BLaER1 (cell line): ENCODE measurements at regions not wholly inside any gene's neighbourhood (a gene's known extent, or its start where the extent isn't known, plus 50 kb on each side); places are given as distances from the start of the nearest gene placed in this dataset.
"Not testable (repeated sequence)": the region's sequence is repeated elsewhere in the genome, so short reads cannot be mapped to it uniquely, and the experiment has no call there.

Experiments
- H3K27ac ChIP-seq: shearing (Covaris generic); formaldehyde crosslinking; 2 replicates; pipeline ENCODE4 v1.8.1; 2022
- H3K27me3 ChIP-seq: shearing (Covaris generic); formaldehyde crosslinking; 2 replicates; pipeline ENCODE4 v1.8.1; 2022
- H3K36me3 ChIP-seq: shearing (Covaris generic); formaldehyde crosslinking; 2 replicates; pipeline ENCODE4 v1.8.1; 2022
- H3K4me1 ChIP-seq: shearing (Covaris generic); formaldehyde crosslinking; 2 replicates; pipeline ENCODE4 v1.8.1; 2022
- H3K4me2 ChIP-seq: shearing (Covaris generic); formaldehyde crosslinking; 2 replicates; pipeline ENCODE4 v1.8.1; 2022
- H3K4me3 ChIP-seq: shearing (Covaris generic); formaldehyde crosslinking; 2 replicates; pipeline ENCODE4 v1.8.1; 2022
- H3K9ac ChIP-seq: shearing (Covaris generic); formaldehyde crosslinking; 2 replicates; pipeline ENCODE4 v1.8.1; 2022
- H3K9me3 ChIP-seq: shearing (Covaris generic); formaldehyde crosslinking; 2 replicates; pipeline ENCODE4 v1.8.1; 2022
- H4K20me1 ChIP-seq: shearing (Covaris generic); formaldehyde crosslinking; 2 replicates; pipeline ENCODE4 v1.8.1; 2022
- Cebpa-rat ChIP-seq: shearing (Covaris generic); IDR thresholded peaks from 2 replicates; pipeline ENCODE4 v1.8.1; 2022

DNA sequence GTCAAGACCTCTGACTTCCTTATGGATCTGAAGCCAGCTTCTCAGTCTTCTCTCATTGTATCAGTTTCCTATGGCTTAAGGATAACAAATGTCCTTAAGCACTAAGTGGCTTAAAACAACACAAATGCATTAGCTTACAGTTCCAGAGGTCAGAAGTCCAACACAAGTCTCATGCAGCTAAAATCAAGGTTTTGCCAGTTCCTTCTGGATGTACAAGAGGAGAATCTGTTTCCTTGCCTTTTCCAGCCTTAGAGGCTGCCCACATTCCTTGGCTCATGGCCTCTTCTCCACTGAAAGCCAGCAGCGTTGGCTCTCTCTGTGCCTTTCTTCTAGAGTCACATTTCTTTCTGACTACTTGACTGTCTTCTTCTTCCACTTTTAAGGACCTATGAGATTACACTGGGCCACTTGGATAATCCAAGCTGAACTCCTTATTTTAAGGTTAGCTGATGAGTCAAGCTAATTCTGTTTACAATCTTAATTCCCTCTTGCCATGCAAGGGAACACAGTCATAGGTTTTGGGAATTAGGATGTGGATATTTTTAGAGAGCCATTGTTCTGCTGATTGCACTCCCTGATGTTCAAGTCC is 179.0 kb downstream of the BCAS1 start:
- no peaks in the 10 kb centered on the region for H4K20me1 ChIP-seq
- no peak overlapping the region for H3K9ac ChIP-seq
- H3K4me1 ChIP-seq, result peaks cover 46% of the 10 kb centered on the region
- no peaks in the 10 kb centered on the region for H3K9me3 ChIP-seq
- H3K4me3 ChIP-seq, result no peak overlapping the region
- TF ChIP-seq Cebpa-rat, result no peak
- H3K36me3 ChIP-seq, result no peaks in the 10 kb centered on the region
- no peak overlapping the region for H3K4me2 ChIP-seq
- no peak overlapping the region for H3K27ac ChIP-seq
- H3K27me3 ChIP-seq, result no peaks in the 10 kb centered on the region

DNA sequence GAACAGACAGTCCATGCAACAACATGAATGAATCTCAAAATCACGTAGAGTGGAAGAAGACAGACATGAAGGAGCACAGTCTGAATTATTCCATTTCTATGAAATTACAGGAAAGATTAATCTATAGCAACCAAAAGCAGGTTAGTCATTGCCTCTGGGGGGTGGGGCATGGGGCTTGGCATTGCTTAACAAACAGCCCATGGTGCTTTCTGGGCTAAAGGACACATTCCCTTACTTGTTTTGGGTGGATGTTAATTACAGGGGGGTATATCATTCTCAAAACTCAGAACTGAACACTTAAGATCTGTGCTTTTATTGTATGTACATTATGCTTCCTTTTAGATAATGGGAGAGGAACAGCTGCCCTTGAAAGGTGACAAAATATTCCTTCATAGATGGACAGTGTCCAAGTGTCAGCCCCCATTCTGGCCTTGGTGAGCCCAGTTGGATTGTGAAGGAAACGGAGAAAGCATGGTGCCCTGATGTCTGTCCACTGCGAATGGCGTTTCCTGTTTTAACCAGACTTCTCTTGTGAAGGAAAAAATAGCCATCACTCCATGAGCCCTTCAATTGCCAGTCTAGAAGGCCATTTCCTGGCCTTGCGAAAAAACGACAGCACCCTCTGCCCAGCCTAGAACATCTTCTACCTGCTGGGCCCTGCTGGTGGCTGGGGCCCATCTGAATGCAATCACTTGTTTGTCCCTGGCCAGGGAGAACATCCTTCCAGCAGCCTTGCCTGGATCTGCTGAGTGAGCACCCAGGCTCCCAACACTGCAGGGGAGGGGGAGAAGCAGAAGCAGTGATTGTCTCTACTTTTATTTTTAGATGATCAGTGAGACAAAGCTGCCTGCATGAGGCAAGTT is 179.7 kb downstream of the BCAS1 start:
- Histone ChIP-seq H3K9ac (no peak overlapping the region), H3K4me1 (peaks cover 43% of the 10 kb centered on the region)

DNA sequence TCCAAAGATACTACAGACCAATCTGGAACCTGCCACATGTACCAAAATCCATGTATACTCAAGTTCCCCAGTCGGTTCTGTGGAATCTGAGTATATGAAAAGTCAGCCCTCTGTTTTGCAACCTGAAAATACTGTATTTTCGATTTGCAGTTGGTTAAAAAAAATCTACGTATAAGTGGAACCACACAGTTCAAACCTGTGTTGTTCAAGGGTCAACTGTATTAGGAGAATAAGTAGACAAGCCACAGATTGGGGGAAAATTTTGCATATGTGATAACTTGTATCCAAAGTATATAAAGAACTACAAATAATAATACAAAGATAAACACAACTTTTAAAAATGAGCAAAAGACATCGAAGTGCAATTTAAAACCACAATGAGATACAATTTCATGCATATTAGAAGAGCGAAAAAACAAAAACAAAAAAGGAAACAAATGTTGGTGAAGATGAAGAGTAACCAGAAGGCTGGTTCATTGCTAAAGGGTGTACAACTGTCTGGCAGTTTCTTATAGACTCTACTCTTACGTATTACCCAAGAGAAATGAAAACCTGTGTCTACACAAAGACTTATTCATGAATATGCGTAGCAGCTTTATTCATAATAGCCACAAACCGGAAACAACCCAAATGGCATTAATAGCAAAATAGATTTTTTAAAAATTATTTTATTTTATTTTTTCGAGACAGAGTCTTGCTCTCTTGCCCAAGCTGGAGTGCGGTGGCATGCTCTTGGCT is 180.8 kb downstream of the BCAS1 start:
- Histone ChIP-seq H3K9ac (no peak overlapping the region), H3K27me3 (no peaks in the 10 kb centered on the region), H3K4me3 (no peak overlapping the region), H4K20me1 (no peaks in the 10 kb centered on the region), H3K4me2 (no peak overlapping the region), H3K36me3 (no peaks in the 10 kb centered on the region), H3K4me1 (peaks cover 36% of the 10 kb centered on the region), H3K9me3 (no peaks in the 10 kb centered on the region), H3K27ac (no peak overlapping the region)
- no peak for TF ChIP-seq Cebpa-rat

More for the DNA sequence above, 179.7 kb downstream of the BCAS1 start:
- no peaks in the 10 kb centered on the region for H3K27me3 ChIP-seq
- no peaks in the 10 kb centered on the region for H3K9me3 ChIP-seq
- no peaks in the 10 kb centered on the region for H3K36me3 ChIP-seq
- H3K4me2 ChIP-seq, result no peak overlapping the region
- no peaks in the 10 kb centered on the region for H4K20me1 ChIP-seq
- no peak overlapping the region for H3K4me3 ChIP-seq
- TF ChIP-seq Cebpa-rat, result no peak
- H3K27ac ChIP-seq, result no peak overlapping the region

DNA sequence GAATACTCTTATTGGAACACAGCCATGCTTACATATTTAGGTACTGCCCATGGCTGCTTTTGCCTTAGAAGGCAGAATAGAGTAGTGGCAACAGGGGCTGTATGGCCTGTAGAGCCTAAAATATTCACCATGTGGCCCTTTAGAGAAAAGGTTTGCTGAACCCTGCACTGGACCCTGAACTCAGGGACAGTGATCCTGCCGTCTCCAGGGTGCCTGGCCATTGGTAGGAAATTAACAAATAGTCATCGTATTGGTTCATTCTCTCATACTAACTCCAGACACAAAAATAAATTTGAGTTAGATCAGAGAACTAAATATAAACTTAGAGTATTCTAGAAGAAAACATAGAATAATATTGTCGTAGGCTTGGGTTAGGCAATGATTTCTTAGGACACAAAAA is 181.4 kb downstream of the BCAS1 start:
- H3K4me3 ChIP-seq, result no peak overlapping the region
- H3K9ac ChIP-seq, result no peak overlapping the region
- H3K4me1 ChIP-seq, result peaks cover 29% of the 10 kb centered on the region
- H3K27ac ChIP-seq, result no peak overlapping the region
- no peaks in the 10 kb centered on the region for H3K36me3 ChIP-seq
- H4K20me1 ChIP-seq, result no peaks in the 10 kb centered on the region
- no peak for TF ChIP-seq Cebpa-rat
- H3K9me3 ChIP-seq, result no peaks in the 10 kb centered on the region
- no peaks in the 10 kb centered on the region for H3K27me3 ChIP-seq
- H3K4me2 ChIP-seq, result no peak overlapping the region

DNA sequence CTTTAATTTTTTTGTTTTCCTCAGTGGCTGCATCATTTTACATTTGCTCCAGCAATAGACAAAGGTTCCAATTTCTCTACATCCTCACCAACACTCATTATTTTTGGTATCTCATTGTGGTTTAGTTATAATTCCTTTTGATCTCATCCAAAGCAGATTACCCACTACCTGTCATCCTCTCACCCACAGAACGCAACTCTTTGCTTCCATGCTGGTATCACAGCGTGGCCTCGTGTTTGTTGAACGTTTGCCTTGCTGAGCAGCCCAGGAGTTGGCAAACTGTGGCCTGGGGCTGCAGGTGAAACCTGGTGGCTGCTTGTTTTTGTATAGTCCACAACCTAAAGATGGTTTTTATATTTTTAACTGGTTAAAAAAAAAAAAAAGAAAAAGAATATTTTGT is 181.9 kb downstream of the BCAS1 start:
- Histone ChIP-seq H4K20me1 (no peaks in the 10 kb centered on the region), H3K9me3 (no peaks in the 10 kb centered on the region), H3K27ac (no peak overlapping the region), H3K36me3 (no peaks in the 10 kb centered on the region), H3K4me1 (peaks cover 25% of the 10 kb centered on the region), H3K9ac (no peak overlapping the region), H3K4me2 (no peak overlapping the region), H3K27me3 (no peaks in the 10 kb centered on the region), H3K4me3 (no peak overlapping the region)
- no peak for TF ChIP-seq Cebpa-rat

DNA sequence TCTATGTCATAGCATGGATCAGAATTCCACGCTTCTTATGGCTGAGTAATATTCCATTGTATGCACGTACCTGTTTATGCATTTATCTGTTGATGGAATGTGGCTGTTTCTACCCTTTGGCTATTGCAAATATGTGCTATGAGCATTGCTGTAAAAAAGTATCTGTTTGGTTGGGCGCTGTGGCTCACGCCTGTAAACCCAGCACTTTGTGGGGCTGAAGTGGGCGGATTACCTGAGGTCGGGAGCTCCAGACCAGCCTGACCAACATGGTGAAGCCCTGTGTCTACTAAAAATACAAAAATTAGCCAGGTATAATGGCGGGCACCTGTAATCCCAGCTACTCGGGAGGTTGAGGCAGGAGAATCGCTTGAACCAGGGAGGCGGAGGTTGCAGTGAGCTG is 182.4 kb downstream of the BCAS1 start:
- Histone ChIP-seq H3K27me3 (no peaks in the 10 kb centered on the region), H3K36me3 (no peaks in the 10 kb centered on the region), H3K4me2 (no peak overlapping the region), H3K9ac (no peak overlapping the region), H3K9me3 (no peaks in the 10 kb centered on the region), H3K27ac (no peak overlapping the region), H3K4me3 (no peak overlapping the region), H3K4me1 (peaks cover 20% of the 10 kb centered on the region), H4K20me1 (no peaks in the 10 kb centered on the region)
- TF ChIP-seq Cebpa-rat, result no peak

DNA sequence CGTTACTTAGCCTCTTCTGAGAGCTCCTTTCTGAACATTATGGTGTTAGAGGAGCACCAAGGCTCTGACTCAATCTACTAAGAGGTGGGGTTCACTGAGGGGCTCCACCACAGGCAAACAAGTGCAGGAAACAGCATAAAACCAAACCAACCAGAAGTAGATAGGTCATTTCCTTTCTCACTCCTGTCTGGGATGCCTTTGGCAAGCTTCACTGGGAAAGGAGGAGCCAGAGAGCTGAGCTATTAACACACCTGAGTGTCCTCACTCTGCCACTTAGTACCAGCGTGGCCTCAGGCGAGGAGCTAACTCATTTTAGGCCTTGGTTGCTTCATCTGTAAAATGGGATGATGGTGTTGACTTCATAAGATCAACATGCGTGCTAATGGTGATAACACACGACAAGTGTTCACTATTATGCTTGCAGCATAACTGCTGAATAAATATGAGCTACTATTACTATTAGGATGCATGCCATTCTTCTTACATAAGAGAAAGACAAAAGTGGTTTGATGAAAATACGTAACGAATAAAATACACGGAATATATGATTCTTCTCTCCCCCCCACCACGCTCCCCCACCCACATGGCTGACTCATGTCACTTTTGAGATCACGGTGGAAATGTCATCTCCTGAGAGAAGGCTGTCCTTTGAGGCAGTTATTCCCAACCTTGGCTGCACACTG is 185.4 kb downstream of the BCAS1 start:
- no peak for TF ChIP-seq Cebpa-rat
- Histone ChIP-seq H3K27ac (no peak overlapping the region), H4K20me1 (no peaks in the 10 kb centered on the region), H3K4me1 (peaks cover 9% of the 10 kb centered on the region; the same call in 1 of the 2 replicates), H3K4me2 (no peak overlapping the region), H3K27me3 (no peaks in the 10 kb centered on the region), H3K9ac (no peak overlapping the region), H3K36me3 (no peaks in the 10 kb centered on the region), H3K9me3 (no peaks in the 10 kb centered on the region), H3K4me3 (no peak overlapping the region)

DNA sequence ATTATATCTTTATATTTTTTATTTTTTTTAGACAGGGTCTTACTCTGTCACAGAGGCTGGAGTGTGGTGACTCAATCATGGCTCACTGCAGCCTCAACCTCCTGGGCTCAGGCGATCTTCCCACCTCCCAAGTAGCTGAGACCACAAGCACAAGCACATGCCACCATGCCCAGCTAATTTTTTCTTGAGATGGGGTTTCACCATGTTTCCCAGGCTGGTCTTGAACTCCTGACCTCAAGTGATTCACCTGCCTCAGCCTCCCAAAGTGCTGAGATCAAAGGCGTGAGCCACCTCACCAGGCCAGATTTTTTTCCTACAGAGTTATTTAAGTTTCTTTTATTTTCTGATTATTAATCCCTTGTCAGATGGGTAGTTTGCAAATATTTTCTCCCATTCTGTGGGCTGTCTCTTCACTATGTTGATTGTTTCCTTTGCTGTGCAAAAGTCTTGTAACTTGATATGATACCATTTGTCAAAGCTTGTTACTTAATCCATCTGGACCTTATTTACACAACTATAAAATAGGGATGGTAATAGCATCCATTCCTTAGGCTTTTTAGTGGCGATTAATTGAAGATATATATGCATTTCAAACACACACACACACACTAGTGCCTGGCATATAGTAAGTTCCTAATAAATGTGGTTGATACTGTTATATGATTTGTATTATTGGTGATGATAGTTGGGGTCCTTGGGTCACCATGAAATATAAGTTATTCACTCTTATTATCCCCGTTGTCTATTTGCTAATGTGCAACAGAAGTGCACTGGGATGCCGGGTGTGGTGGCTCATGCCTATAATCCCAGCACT is 187.1 kb downstream of the BCAS1 start:
- no peak for TF ChIP-seq Cebpa-rat
- Histone ChIP-seq H3K9me3 (no peaks in the 10 kb centered on the region), H4K20me1 (no peaks in the 10 kb centered on the region), H3K36me3 (no peaks in the 10 kb centered on the region), H3K9ac (no peak overlapping the region), H3K4me1 (peaks cover 13% of the 10 kb centered on the region; the same call in 1 of the 2 replicates), H3K27ac (no peak overlapping the region), H3K4me3 (no peak overlapping the region), H3K27me3 (no peaks in the 10 kb centered on the region), H3K4me2 (no peak overlapping the region)

DNA sequence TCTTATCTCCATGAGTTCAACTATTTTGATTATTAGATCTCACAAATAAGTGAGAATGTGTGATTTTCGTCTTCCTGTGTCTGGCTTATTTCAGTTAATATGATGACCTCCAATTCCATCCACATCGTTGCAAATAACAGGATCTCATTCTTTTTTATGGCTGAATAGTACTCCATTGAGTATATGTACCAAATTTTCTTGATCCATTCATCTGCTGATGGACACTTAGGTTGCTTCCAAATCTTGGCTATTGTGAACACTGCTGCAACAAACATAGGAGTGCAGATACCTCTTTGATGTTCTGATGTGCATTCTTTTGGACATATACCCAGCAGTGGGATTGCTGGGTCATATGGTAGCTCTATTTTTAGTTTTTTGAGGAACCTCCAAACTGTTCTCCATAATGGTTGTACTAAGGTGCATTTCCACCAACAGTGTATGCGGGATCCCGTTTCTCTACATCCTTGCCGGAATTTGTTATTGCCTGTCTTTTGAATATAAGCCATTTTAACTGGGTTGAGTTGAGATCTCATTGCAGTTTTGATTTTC is 187.9 kb downstream of the BCAS1 start:
- H4K20me1 ChIP-seq, H3K4me3 ChIP-seq, H3K27ac ChIP-seq, H3K9ac ChIP-seq, H3K36me3 ChIP-seq, H3K9me3 ChIP-seq, H3K27me3 ChIP-seq, H3K4me2 ChIP-seq: not testable (repeated sequence)
- peaks cover 13% of the 10 kb centered on the region; the same call in 1 of the 2 replicates for H3K4me1 ChIP-seq
